ENCODE measurements at regions not wholly inside any gene's neighbourhood (a gene's known extent, or its start where the extent isn't known, plus 50 kb on each side); places are given as distances from the start of the nearest gene placed in this dataset.
A peak's percentile ranks its signal among the peaks of the same experiment; 100 is the strongest.

- Histone ChIP-seq H3K27me3 (ENCODE audit: low read depth, low read length) (peaks cover 21% of the 10 kb centered on the region), H3K4me3 (ENCODE audit: low read length) (no peak overlapping the region), H4K20me1 (ENCODE audit: insufficient read depth, low read length) (no peaks in the 10 kb centered on the region), H3K9me3 (ENCODE audit: insufficient read depth, low read length) (no peaks in the 10 kb centered on the region), H3K4me1 (ENCODE audit: low read length) (peaks cover 3% of the 10 kb centered on the region), H2AFZ (ENCODE audit: low read depth, low read length) (no peak overlapping the region), H3K27ac (ENCODE audit: low read length) (no peak overlapping the region), H3K9ac (ENCODE audit: low read length) (no peak overlapping the region), H3K4me2 (ENCODE audit: low read length) (no peak overlapping the region), H3K36me3 (replicated peaks; ENCODE audit: low read depth, low read length) (no peaks in the 10 kb centered on the region), H3K79me2 (ENCODE audit: low read length) (no peaks in the 10 kb centered on the region)
- no peak for TF ChIP-seq CTCF (IDR thresholded peaks at IDR 0.05; ENCODE audit: low read depth, low read length)
- no peak for TF ChIP-seq EZH2phosphoT487 (IDR thresholded peaks at IDR 0.05; ENCODE audit: low read depth)
These were observed 316.1 kb downstream of the CDK5RAP2 start for GRCh38 chr9:120263836-120264235.

GRCh38 chr9:120261419-120261818, 318.5 kb downstream of the CDK5RAP2 start:
- H3K79me2 ChIP-seq (ENCODE audit: low read length) = no peaks in the 10 kb centered on the region
- no peak overlapping the region for H2AFZ ChIP-seq (ENCODE audit: low read depth, low read length)
- H3K27ac ChIP-seq (ENCODE audit: low read length) = no peak overlapping the region
- H3K9ac ChIP-seq (ENCODE audit: low read length) = no peak overlapping the region
- H3K4me2 ChIP-seq (ENCODE audit: low read length) = no peak overlapping the region
- H3K4me3 ChIP-seq (ENCODE audit: low read length) = no peak overlapping the region
- H3K36me3 ChIP-seq (replicated peaks; ENCODE audit: low read depth, low read length) = no peaks in the 10 kb centered on the region
- no peaks in the 10 kb centered on the region for H3K9me3 ChIP-seq (ENCODE audit: insufficient read depth, low read length)
- H3K27me3 ChIP-seq (ENCODE audit: low read depth, low read length) = peaks cover 31% of the 10 kb centered on the region
- no peaks in the 10 kb centered on the region; the same call in 1 of the 2 replicates for H4K20me1 ChIP-seq (ENCODE audit: insufficient read depth, low read length)
- H3K4me1 ChIP-seq (ENCODE audit: low read length) = peaks cover 17% of the 10 kb centered on the region
- TF ChIP-seq EZH2phosphoT487 (IDR thresholded peaks at IDR 0.05; ENCODE audit: low read depth) (no peak), CTCF (IDR thresholded peaks at IDR 0.05; ENCODE audit: low read depth, low read length) (no peak)

- Histone ChIP-seq H3K4me2 (ENCODE audit: low read length) (no peak overlapping the region), H2AFZ (ENCODE audit: low read depth, low read length) (no peak overlapping the region), H3K9ac (ENCODE audit: low read length) (no peak overlapping the region), H3K9me3 (ENCODE audit: insufficient read depth, low read length) (no peaks in the 10 kb centered on the region), H3K27me3 (ENCODE audit: low read depth, low read length) (peaks cover 28% of the 10 kb centered on the region), H4K20me1 (ENCODE audit: insufficient read depth, low read length) (no peaks in the 10 kb centered on the region; the same call in 1 of the 2 replicates), H3K27ac (ENCODE audit: low read length) (no peak overlapping the region), H3K4me3 (ENCODE audit: low read length) (no peak overlapping the region), H3K36me3 (replicated peaks; ENCODE audit: low read depth, low read length) (no peaks in the 10 kb centered on the region), H3K79me2 (ENCODE audit: low read length) (no peaks in the 10 kb centered on the region), H3K4me1 (ENCODE audit: low read length) (peaks cover 17% of the 10 kb centered on the region)
- TF ChIP-seq EZH2phosphoT487 (IDR thresholded peaks at IDR 0.05; ENCODE audit: low read depth) (no peak), CTCF (IDR thresholded peaks at IDR 0.05; ENCODE audit: low read depth, low read length) (no peak)
These were observed 320.9 kb downstream of the CDK5RAP2 start for GRCh38 chr9:120259100-120259499.

- H2AFZ ChIP-seq (ENCODE audit: low read depth, low read length) = no peak overlapping the region
- H3K4me1 ChIP-seq (ENCODE audit: low read length) = peaks cover 17% of the 10 kb centered on the region
- no peak overlapping the region for H3K27ac ChIP-seq (ENCODE audit: low read length)
- no peaks in the 10 kb centered on the region for H3K9me3 ChIP-seq (ENCODE audit: insufficient read depth, low read length)
- no peak overlapping the region for H3K4me3 ChIP-seq (ENCODE audit: low read length)
- H3K9ac ChIP-seq (ENCODE audit: low read length) = no peak overlapping the region
- peak overlapping the region; percentile 30; the same call in 1 of the 2 replicates for H3K4me2 ChIP-seq (ENCODE audit: low read length)
- H4K20me1 ChIP-seq (ENCODE audit: insufficient read depth, low read length) = no peaks in the 10 kb centered on the region; the same call in 1 of the 2 replicates
- TF ChIP-seq CTCF (IDR thresholded peaks at IDR 0.05; ENCODE audit: low read depth, low read length) (no peak), EZH2phosphoT487 (IDR thresholded peaks at IDR 0.05; ENCODE audit: low read depth) (no peak)
- no peaks in the 10 kb centered on the region for H3K79me2 ChIP-seq (ENCODE audit: low read length)
- H3K36me3 ChIP-seq (replicated peaks; ENCODE audit: low read depth, low read length) = no peaks in the 10 kb centered on the region
- H3K27me3 ChIP-seq (ENCODE audit: low read depth, low read length) = peaks cover 30% of the 10 kb centered on the region
These were observed 321.9 kb downstream of the CDK5RAP2 start for GRCh38 chr9:120258096-120258495.

Measured in OCI-LY3 (cell line).